Neuronal stem cell (in vitro differentiated cells): ENCODE measurements at regions not wholly inside any gene's neighbourhood (a gene's known extent, or its start where the extent isn't known, plus 50 kb on each side); places are given as distances from the start of the nearest gene placed in this dataset.

Source experiments
- DNase-seq: peaks from one replicate; pipeline ENCODE4 v3.0.0-alpha.2; 2013; ENCODE audit warnings: low spot score
- H2AFZ ChIP-seq: one replicate; pipeline ENCODE4 v1.6.1; 2013; ENCODE audit warnings: mild to moderate bottlenecking, low read length, inconsistent platforms
- H2AK5ac ChIP-seq: 2 replicates; pipeline ENCODE4 v1.6.1; 2013; ENCODE audit warnings: low read depth, mild to moderate bottlenecking, inconsistent platforms, low read length, moderate library complexity, mixed read lengths
- H2BK120ac ChIP-seq: 2 replicates; pipeline ENCODE4 v1.6.1; 2013; ENCODE audit warnings: low read depth, mild to moderate bottlenecking, inconsistent platforms, low read length, moderate library complexity, mixed read lengths
- H2BK12ac ChIP-seq: one replicate; pipeline ENCODE4 v1.6.1; 2013; ENCODE audit warnings: low read length, inconsistent platforms
- H2BK15ac ChIP-seq: 2 replicates; pipeline ENCODE4 v1.6.1; 2013; ENCODE audit warnings: mild to moderate bottlenecking, low read length, inconsistent platforms, mixed read lengths
- H2BK5ac ChIP-seq: one replicate; pipeline ENCODE4 v1.6.1; 2013; ENCODE audit warnings: inconsistent platforms, mild to moderate bottlenecking, low read length, moderate library complexity
- H3K14ac ChIP-seq: one replicate; pipeline ENCODE4 v1.6.1; 2013; ENCODE audit warnings: low read length, inconsistent platforms
- H3K18ac ChIP-seq: 2 replicates; pipeline ENCODE4 v1.6.1; 2013; ENCODE audit warnings: low read length, inconsistent platforms
- H3K23ac ChIP-seq: 2 replicates; pipeline ENCODE4 v1.6.1; 2013; ENCODE audit warnings: low read depth, mild to moderate bottlenecking, mixed read lengths, low read length, inconsistent platforms; ENCODE audit not compliant: poor library complexity
- H3K27ac ChIP-seq: replicated peaks from 3 replicates; pipeline ENCODE4 v1.5.1; 2013; ENCODE audit warnings: low read length, inconsistent platforms
- H3K27me3 ChIP-seq, 3 experiments: 2 replicates each; pipeline ENCODE4 v1.6.1; 2013; ENCODE audit warnings: low read length in 3 of 3, mild to moderate bottlenecking in 2 of 3, inconsistent platforms in 1 of 3, low read depth in 1 of 3, mixed read lengths in 1 of 3, moderate library complexity in 1 of 3; ENCODE audit not compliant: control insufficient read depth in 3 of 3, insufficient read depth in 3 of 3
- H3K36me3 ChIP-seq, 2 donors: replicated peaks in 1 of 2; 2 replicates each; pipeline ENCODE4 v1.6.1; 2013; ENCODE audit warnings: low read length in 2 of 2; ENCODE audit not compliant: control insufficient read depth in 2 of 2, insufficient read depth in 2 of 2
- H3K4ac ChIP-seq: 2 replicates; pipeline ENCODE4 v1.6.1; 2013; ENCODE audit warnings: inconsistent platforms, mild to moderate bottlenecking, low read length, moderate library complexity
- H3K4me1 ChIP-seq, 2 donors: 1 replicate in 1 of 2; 2 replicates in 1 of 2; pipeline ENCODE4 v1.6.1; 2013; ENCODE audit warnings: low read length in 2 of 2, low read depth in 1 of 2; ENCODE audit not compliant: control insufficient read depth in 2 of 2, insufficient read depth in 1 of 2
- H3K4me2 ChIP-seq: one replicate; pipeline ENCODE4 v1.6.1; 2013; ENCODE audit warnings: mild to moderate bottlenecking, low read length, inconsistent platforms; ENCODE audit not compliant: insufficient read depth, poor library complexity, severe bottlenecking
- H3K4me3 ChIP-seq, 2 donors: 2 replicates each; pipeline ENCODE4 v1.5.1; 2013; ENCODE audit warnings: low read length in 2 of 2, mild to moderate bottlenecking in 2 of 2, inconsistent platforms in 1 of 2, moderate library complexity in 1 of 2
- H3K79me1 ChIP-seq: one replicate; pipeline ENCODE4 v1.6.1; 2013; ENCODE audit warnings: low read depth, mild to moderate bottlenecking, inconsistent platforms, low read length, moderate library complexity
- H3K9ac ChIP-seq: one replicate; pipeline ENCODE4 v1.6.1; 2013; ENCODE audit warnings: mild to moderate bottlenecking, low read depth, low read length, inconsistent platforms; ENCODE audit not compliant: poor library complexity
- H3K9me3 ChIP-seq, 2 donors: replicated peaks in 1 of 2; 2 replicates each; pipeline versions ENCODE3 to v1.6.1; 2013; ENCODE audit warnings: low read length in 2 of 2, mild to moderate bottlenecking in 2 of 2, inconsistent platforms in 1 of 2, low read depth in 1 of 2, mixed read lengths in 1 of 2, moderate library complexity in 1 of 2; ENCODE audit not compliant: control insufficient read depth in 2 of 2, insufficient read depth in 1 of 2
- H4K8ac ChIP-seq: one replicate; pipeline ENCODE4 v1.6.1; 2013; ENCODE audit warnings: low read depth, mild to moderate bottlenecking, inconsistent platforms, low read length, moderate library complexity
- H4K91ac ChIP-seq: one replicate; pipeline ENCODE4 v1.6.1; 2013; ENCODE audit warnings: low read length, low read depth, mild to moderate bottlenecking, inconsistent platforms; ENCODE audit not compliant: poor library complexity
- WGBS, 2 donors: extraction: QIAGEN DNeasy Blood & Tissue Kit; methylation state at CpG; one replicate each; pipeline ENCODE4 v1.1.7; 2013; ENCODE audit warnings: missing lambda C conversion rate in 2 of 2, mixed read lengths in 1 of 2; ENCODE audit not compliant: insufficient read length in 2 of 2, insufficient replicate concordance in 1 of 2; ENCODE audit errors: extremely low coverage in 2 of 2; 5-methylcytosine and 5-hydroxymethylcytosine counted together

DNA sequence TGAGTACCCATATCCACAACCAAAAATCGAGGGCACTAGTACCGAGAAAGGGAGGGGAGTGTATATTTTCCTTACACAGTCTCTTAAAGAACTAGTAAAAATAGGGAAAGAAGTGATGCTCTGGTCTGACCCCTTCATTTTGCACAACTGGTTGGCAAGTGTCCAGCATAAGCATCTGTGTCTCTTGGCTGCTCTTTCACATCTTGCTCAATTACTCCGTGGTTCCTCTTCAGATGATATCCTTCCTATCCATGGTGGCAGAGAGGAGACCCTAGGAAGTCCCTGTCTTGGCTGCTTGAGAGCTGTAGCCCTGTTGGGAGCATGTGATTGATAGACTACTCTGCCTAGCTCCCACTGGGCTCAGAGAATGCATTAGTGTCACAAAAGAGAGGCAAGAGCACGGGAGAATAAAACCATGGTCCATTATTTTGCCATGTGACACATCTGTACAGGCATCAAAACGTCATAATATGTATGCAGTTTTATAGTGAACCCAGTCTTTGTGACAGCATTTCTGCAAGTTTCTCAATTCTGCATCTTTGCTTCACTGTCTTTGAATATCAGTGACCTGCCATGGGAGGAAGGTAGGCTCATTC, 111.8 kb upstream of the ANKRD1 start:
- no peak for DNase-seq
- Histone ChIP-seq H3K18ac (no peak overlapping the region), H2BK120ac (no peak overlapping the region), H3K4me1 (peaks cover 11 to 26% of the 10 kb centered on the region in 2 donors), H3K9ac (no peak overlapping the region), H3K4ac (no peak overlapping the region), H3K14ac (no peak overlapping the region), H3K27ac (no peak overlapping the region), H2BK12ac (no peak overlapping the region), H3K9me3 (no peaks in the 10 kb centered on the region), H2AK5ac (no peak overlapping the region), H3K27me3 (no peaks in the 10 kb centered on the region), H3K36me3 (no peaks in the 10 kb centered on the region), H2BK5ac (no peak overlapping the region), H3K4me3 (no peak overlapping the region), H3K4me2 (no peak overlapping the region), H2BK15ac (no peak overlapping the region), H3K23ac (no peak overlapping the region), H4K91ac (no peak overlapping the region), H4K8ac (no peak overlapping the region), H3K79me1 (no peaks in the 10 kb centered on the region), H2AFZ (peak overlapping the region; percentile 1)
- no CpG with 5 or more reads among the region's 5 CpGs for WGBS, 2 donors

DNA sequence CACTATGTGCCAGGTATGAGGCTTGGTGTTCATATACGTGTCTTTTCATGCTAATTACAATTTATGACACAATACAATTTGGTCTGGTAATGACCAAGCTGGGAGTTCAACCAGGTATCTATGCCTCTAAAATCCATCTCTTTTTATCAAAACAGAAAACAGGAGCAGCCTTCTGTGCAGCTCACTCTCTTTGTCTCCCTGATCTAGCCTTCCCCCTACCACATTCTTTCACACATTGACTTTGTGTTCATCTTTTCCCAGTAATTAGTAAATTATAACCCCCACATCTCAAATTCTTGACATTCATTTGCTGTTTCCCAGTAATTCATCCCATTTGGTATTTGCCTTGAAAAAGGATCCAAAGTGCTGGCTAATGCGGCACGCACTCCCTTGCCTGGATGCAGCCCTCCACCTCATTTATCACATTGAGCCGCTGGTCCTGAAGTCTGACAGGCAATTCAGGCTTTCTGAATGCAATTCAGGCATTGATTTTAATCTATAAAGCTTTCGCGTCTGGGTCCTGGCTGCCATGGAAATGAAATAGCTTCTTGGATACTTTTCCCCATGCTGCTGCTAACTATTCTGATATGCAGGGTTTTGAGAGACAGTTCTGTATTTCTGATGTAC, 112.5 kb upstream of the ANKRD1 start:
- no peaks in the 10 kb centered on the region for H3K79me1 ChIP-seq
- H4K91ac ChIP-seq: no peak overlapping the region
- H3K4me2 ChIP-seq: no peak overlapping the region
- no CpG with 5 or more reads among the region's 6 CpGs for whole genome bisulfite sequencing, 2 donors
- no peak overlapping the region for H3K18ac ChIP-seq
- no peak overlapping the region for H3K23ac ChIP-seq
- H2BK15ac ChIP-seq: no peak overlapping the region
- H3K27ac ChIP-seq: peak overlapping the region; percentile 30
- no peak overlapping the region for H3K9ac ChIP-seq
- no peak overlapping the region for H2BK5ac ChIP-seq
- no peak overlapping the region for H2BK120ac ChIP-seq
- no peaks in the 10 kb centered on the region for H3K9me3 ChIP-seq
- no peak overlapping the region for H3K14ac ChIP-seq
- H2BK12ac ChIP-seq: no peak overlapping the region
- H3K4me1 ChIP-seq: peaks cover 11 to 26% of the 10 kb centered on the region in 2 donors
- no peak overlapping the region for H3K4me3 ChIP-seq
- no peak overlapping the region for H3K4ac ChIP-seq
- H3K36me3 ChIP-seq: no peaks in the 10 kb centered on the region
- no peak for DNase-seq
- peak overlapping the region; percentile 40 for H2AFZ ChIP-seq
- H4K8ac ChIP-seq: no peak overlapping the region
- H3K27me3 ChIP-seq: no peaks in the 10 kb centered on the region
- no peak overlapping the region for H2AK5ac ChIP-seq

DNA sequence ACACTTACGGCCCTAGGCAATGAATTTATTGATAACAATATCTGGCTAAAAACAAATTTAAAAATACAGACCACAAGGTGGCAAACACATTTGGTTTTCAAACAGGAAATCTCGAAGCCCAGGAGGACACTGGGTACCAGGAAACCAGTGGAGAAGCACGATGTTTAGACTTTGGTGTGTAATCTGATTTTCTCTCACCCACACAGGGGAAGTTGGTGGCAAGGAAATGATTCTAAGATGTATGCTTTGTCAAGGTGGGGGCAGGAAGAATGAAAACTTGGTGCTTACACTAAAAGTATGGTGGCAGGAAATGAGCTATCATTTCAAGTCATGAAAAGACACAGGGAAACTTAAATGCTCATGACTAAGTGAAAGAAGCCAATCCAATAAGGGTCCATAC, 113.2 kb upstream of the ANKRD1 start:
- no peak overlapping the region for H4K91ac ChIP-seq
- peaks cover 11 to 32% of the 10 kb centered on the region in 2 donors for H3K4me1 ChIP-seq
- no peak overlapping the region for H3K4me2 ChIP-seq
- H2AFZ ChIP-seq: peak overlapping the region; percentile 40
- no peaks in the 10 kb centered on the region for H3K79me1 ChIP-seq
- no peak for DNase-seq
- H3K18ac ChIP-seq: no peak overlapping the region
- no peaks in the 10 kb centered on the region for H3K36me3 ChIP-seq
- no peak overlapping the region for H2BK5ac ChIP-seq
- no peak overlapping the region for H3K4me3 ChIP-seq
- H2BK15ac ChIP-seq: no peak overlapping the region
- WGBS, 2 donors: no CpG with 5 or more reads among the region's 3 CpGs
- H2BK12ac ChIP-seq: no peak overlapping the region
- H2AK5ac ChIP-seq: no peak overlapping the region
- no peak overlapping the region for H3K23ac ChIP-seq
- H3K14ac ChIP-seq: no peak overlapping the region
- H3K4ac ChIP-seq: no peak overlapping the region
- no peaks in the 10 kb centered on the region for H3K27me3 ChIP-seq
- no peaks in the 10 kb centered on the region for H3K9me3 ChIP-seq
- H2BK120ac ChIP-seq: no peak overlapping the region
- H4K8ac ChIP-seq: no peak overlapping the region
- no peak overlapping the region for H3K9ac ChIP-seq
- no peak overlapping the region for H3K27ac ChIP-seq

DNA sequence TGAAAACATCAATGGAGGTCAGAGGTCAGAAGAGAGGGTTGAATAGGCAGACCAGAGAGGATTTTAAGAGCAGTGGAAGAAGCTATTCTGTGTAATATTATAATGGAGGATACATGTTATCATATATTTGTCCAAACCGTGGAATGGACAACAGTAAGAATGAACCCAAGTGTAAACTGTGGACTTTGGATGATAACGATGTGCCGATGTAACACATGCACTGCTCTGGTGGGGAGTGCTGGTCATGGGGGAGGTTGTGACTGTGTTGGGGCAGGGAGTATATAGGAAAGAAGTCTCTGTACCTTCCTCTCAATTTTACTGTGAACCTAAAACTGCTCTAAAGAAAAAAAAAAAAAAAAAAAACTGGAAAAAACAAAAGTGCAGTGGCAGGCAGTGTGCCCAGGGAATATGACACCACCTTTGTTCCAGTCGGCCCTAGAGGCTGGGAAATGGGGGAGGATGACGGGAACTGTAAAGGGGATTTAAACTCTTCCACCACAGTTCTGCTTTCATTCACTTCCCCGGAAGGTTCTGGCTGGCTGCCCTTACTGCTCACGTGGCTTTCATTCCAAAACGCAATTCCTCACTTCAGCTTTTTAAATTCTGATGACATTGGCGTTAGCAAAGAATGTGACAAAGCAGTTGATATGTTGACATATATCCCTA, 113.7 kb upstream of the ANKRD1 start:
- Histone ChIP-seq H3K36me3 (no peaks in the 10 kb centered on the region), H3K27ac (peak overlapping the region; percentile 44), H3K4ac (no peak overlapping the region), H2BK12ac (no peak overlapping the region), H3K4me1 (peaks cover 11 to 33% of the 10 kb centered on the region in 2 donors), H3K27me3 (no peaks in the 10 kb centered on the region), H3K9me3 (no peaks in the 10 kb centered on the region), H2AK5ac (no peak overlapping the region), H3K4me3 (no peak overlapping the region), H2BK15ac (no peak overlapping the region), H3K23ac (no peak overlapping the region), H2BK120ac (no peak overlapping the region), H4K91ac (no peak overlapping the region), H3K4me2 (no peak overlapping the region), H2BK5ac (no peak overlapping the region), H3K18ac (no peak overlapping the region), H3K14ac (no peak overlapping the region), H2AFZ (peak overlapping the region; percentile 46), H3K9ac (no peak overlapping the region), H4K8ac (no peak overlapping the region), H3K79me1 (no peaks in the 10 kb centered on the region)
- no CpG with 5 or more reads among the region's 9 CpGs for WGBS, 2 donors
- DNase-seq: no peak
